Kidney epithelial cell (primary cell): ENCODE measurements at regions not wholly inside any gene's neighbourhood (a gene's known extent, or its start where the extent isn't known, plus 50 kb on each side); places are given as distances from the start of the nearest gene placed in this dataset.

Experiments
- DNase-seq: peaks from one replicate; pipeline ENCODE4 v3.0.0-alpha.2; 2010; ENCODE audit warnings: low read depth
- H3K27me3 ChIP-seq: 2 replicates; pipeline ENCODE4 v1.6.0; 2011; ENCODE audit warnings: low read length; ENCODE audit not compliant: control insufficient read depth, insufficient read depth
- H3K36me3 ChIP-seq: 2 replicates; pipeline ENCODE4 v1.5.1; 2011; ENCODE audit warnings: low read length; ENCODE audit not compliant: control insufficient read depth, insufficient read depth
- H3K4me3 ChIP-seq: 2 replicates; pipeline ENCODE4 v1.5.1; 2011; ENCODE audit warnings: low read depth, mild to moderate bottlenecking, control low read depth, low read length
- CTCF ChIP-seq: IDR thresholded peaks from 2 replicates; pipeline ENCODE4 v1.5.1; 2011; ENCODE audit warnings: mild to moderate bottlenecking, moderate library complexity, low read length, control low read depth, inconsistent platforms; ENCODE audit not compliant: insufficient read depth, poor library complexity, severe bottlenecking

- peak; percentile 4 for DNase-seq
- Histone ChIP-seq H3K27me3 (peaks cover 3% of the 10 kb centered on the region), H3K36me3 (no peaks in the 10 kb centered on the region), H3K4me3 (no peak overlapping the region)
- TF ChIP-seq CTCF: no peak
These were observed 75.5 kb upstream of the PUM3 start for GRCh38 chr9:2919347-2919746.

GRCh38 chr9:2916382-2916985 lies 72.6 kb upstream of the PUM3 start:
- no peak overlapping the region for H3K4me3 ChIP-seq
- peaks cover 2% of the 10 kb centered on the region for H3K27me3 ChIP-seq
- DNase-seq: no peak
- H3K36me3 ChIP-seq: no peaks in the 10 kb centered on the region
- no peak for TF ChIP-seq CTCF

- no peak for DNase-seq
- no peak for TF ChIP-seq CTCF
- peaks cover 2% of the 10 kb centered on the region for H3K27me3 ChIP-seq
- H3K36me3 ChIP-seq: no peaks in the 10 kb centered on the region
- no peak overlapping the region for H3K4me3 ChIP-seq
These were observed 69.1 kb upstream of the PUM3 start for GRCh38 chr9:2913026-2913425.

GRCh38 chr9:2907411-2907810 lies 63.5 kb upstream of the PUM3 start:
- DNase-seq: no peak
- Histone ChIP-seq H3K27me3 (no peaks in the 10 kb centered on the region), H3K4me3 (no peak overlapping the region), H3K36me3 (no peaks in the 10 kb centered on the region)
- TF ChIP-seq CTCF: no peak

- Histone ChIP-seq H3K36me3 (no peaks in the 10 kb centered on the region), H3K27me3 (no peaks in the 10 kb centered on the region), H3K4me3 (no peak overlapping the region)
- TF ChIP-seq CTCF: no peak
- DNase-seq: no peak
These were observed 60.5 kb upstream of the PUM3 start for GRCh38 chr9:2904242-2904930.
